Mucosa of rectum (tissue), 2 donors: ENCODE measurements at regions not wholly inside any gene's neighbourhood (a gene's known extent, or its start where the extent isn't known, plus 50 kb on each side); places are given as distances from the start of the nearest gene placed in this dataset.

ENCODE experiments used
- H3K27ac ChIP-seq, 2 donors: one replicate each; pipeline ENCODE4 v1.7.0; 2013; ENCODE audit warnings: inconsistent platforms in 2 of 2, low read depth in 2 of 2, low read length in 2 of 2
- H3K27me3 ChIP-seq, 2 donors: one replicate each; pipeline ENCODE4 v1.7.0; 2013; ENCODE audit warnings: low read length in 2 of 2; ENCODE audit not compliant: control insufficient read depth in 2 of 2, insufficient read depth in 2 of 2
- H3K36me3 ChIP-seq, 2 donors: one replicate each; pipeline ENCODE4 v1.7.0; 2013; ENCODE audit warnings: low read length in 2 of 2; ENCODE audit not compliant: control insufficient read depth in 2 of 2, insufficient read depth in 2 of 2
- H3K4me1 ChIP-seq, 2 donors: one replicate each; pipeline ENCODE4 v1.7.0; 2013; ENCODE audit warnings: low read length in 2 of 2, mild to moderate bottlenecking in 1 of 2; ENCODE audit not compliant: control insufficient read depth in 2 of 2, insufficient read depth in 2 of 2
- H3K4me3 ChIP-seq, 2 donors: one replicate each; pipeline ENCODE4 v1.7.0; 2013; ENCODE audit warnings: low read length in 2 of 2
- H3K9ac ChIP-seq, 2 donors: one replicate each; pipeline ENCODE4 v1.7.0; 2013; ENCODE audit warnings: low read length in 2 of 2, low read depth in 1 of 2, mild to moderate bottlenecking in 1 of 2
- H3K9me3 ChIP-seq, 2 donors: one replicate each; pipeline ENCODE4 v1.7.0; 2013; ENCODE audit warnings: low read length in 2 of 2; ENCODE audit not compliant: control insufficient read depth in 2 of 2
- donor health status: healthy.
- donor health status: Normal muscosa, but diverticular disease.

DNA sequence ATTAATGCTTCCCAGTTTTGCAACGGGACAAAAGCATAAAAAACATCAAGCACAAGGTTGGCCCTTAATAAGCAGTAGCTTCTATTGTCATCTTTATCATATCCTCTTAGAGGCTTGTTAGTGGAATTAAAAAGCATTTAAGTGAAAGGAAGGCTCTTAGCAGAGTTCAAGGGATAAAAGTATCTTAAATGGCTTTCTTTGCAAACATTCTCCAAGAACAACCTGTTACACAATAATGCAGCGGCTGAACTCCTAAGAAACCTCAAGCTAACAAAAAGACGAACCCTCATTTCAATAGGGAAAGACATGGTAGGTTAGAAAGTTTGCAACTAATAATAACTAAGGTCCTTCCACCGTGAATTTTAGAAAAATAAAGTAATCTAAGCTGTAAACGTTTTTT, 82.1 kb downstream of the MPP7 start:
- Histone ChIP-seq H3K9me3 (no peaks in the 10 kb centered on the region), H3K4me1 (peaks cover 0 to 3% of the 10 kb centered on the region in 2 donors), H3K9ac (no peak overlapping the region), H3K36me3 (no peaks in the 10 kb centered on the region), H3K4me3 (no peak overlapping the region), H3K27ac (no peak overlapping the region), H3K27me3 (no peaks in the 10 kb centered on the region)

DNA sequence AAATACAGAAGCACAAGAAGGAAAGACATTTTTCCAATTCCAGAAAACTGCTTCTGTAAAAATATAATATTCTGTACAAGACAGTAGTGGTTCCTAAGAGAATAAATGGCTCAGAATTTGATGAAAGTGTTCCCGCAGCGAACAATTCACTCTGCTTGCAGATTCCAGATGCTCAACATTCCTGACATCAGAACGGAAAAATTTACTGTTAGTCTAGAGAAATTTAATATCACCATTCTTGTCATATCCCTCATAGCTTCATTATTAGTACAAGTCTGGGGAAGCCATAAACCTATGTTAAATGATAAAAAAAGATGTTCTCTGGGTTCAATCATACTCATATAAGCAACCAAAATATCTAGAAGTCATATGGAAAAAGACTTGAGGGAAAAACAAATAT, 83.6 kb downstream of the MPP7 start:
- H3K4me1 ChIP-seq: peaks cover 0 to 3% of the 10 kb centered on the region in 2 donors
- H3K4me3 ChIP-seq: no peak overlapping the region
- H3K36me3 ChIP-seq: no peaks in the 10 kb centered on the region
- no peaks in the 10 kb centered on the region for H3K27me3 ChIP-seq
- no peak overlapping the region for H3K9ac ChIP-seq
- H3K27ac ChIP-seq: no peak overlapping the region
- H3K9me3 ChIP-seq: no peaks in the 10 kb centered on the region

DNA sequence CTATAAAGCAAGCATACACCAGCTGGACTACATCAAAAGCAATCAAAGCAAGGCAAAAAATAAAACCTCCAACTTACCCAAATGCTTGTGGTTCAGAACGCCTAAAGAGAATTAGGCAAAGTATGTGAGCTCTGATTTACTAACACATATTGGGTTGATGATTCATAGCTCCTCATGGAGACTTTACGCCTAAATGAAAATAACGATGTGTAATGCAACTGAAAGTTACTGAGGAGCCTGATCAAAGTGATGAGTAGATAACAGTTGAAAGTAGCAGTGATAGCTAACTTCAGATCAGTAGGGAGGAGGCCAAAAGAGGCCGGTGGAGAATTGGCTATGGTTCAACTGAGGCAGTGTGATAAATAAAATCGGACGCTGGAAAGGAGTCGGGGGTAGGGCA, 85.0 kb downstream of the MPP7 start:
- Histone ChIP-seq H3K36me3 (no peaks in the 10 kb centered on the region), H3K27me3 (no peaks in the 10 kb centered on the region), H3K9me3 (no peaks in the 10 kb centered on the region), H3K27ac (no peak overlapping the region), H3K4me1 (peaks cover 0 to 3% of the 10 kb centered on the region in 2 donors), H3K4me3 (no peak overlapping the region), H3K9ac (no peak overlapping the region)

DNA sequence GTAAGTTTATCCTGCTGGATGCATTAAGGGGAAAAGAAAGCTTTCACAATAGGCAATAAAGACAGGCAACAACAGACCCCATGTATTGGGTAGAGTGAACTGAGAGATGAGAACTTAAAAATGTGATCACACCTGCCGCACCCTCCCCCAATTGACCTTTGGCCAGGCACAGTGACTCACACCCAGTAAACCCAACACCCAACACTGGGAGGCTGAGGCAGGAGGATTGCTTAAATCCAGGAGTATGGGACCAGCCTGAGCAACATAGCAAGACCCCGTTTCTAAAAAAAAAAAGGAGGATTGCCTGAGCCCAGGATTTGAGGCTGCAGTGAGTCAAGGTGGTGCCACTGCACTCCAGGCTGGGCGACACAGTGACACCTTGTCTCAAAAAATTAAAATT, 86.9 kb downstream of the MPP7 start:
- Histone ChIP-seq H3K9ac (no peak overlapping the region), H3K4me3 (no peak overlapping the region), H3K36me3 (no peaks in the 10 kb centered on the region), H3K4me1 (peaks cover 0 to 3% of the 10 kb centered on the region in 2 donors), H3K9me3 (no peaks in the 10 kb centered on the region), H3K27me3 (no peaks in the 10 kb centered on the region), H3K27ac (no peak overlapping the region)

DNA sequence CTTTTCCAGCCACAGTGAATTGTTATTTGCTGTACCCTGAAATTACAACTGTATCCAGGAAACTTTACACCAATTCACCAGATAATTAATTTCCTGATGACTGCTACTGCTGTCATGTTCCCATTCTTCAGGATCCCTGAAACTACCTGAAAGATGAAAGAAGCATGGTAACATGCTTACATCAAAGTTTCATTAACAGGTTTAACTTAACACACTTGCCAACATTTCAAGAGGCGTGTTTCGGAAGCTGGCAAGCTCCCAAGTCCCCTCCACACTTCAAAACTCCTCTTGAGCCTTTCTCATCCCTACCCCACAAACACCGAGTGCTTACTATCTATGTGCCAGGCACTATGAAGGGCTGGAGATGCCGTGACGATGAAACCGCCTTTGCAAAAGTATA, 88.6 kb downstream of the MPP7 start:
- no peaks in the 10 kb centered on the region for H3K9me3 ChIP-seq
- no peak overlapping the region for H3K9ac ChIP-seq
- no peak overlapping the region for H3K27ac ChIP-seq
- no peaks in the 10 kb centered on the region for H3K36me3 ChIP-seq
- H3K27me3 ChIP-seq: no peaks in the 10 kb centered on the region
- no peak overlapping the region for H3K4me3 ChIP-seq
- H3K4me1 ChIP-seq: no peaks in the 10 kb centered on the region

DNA sequence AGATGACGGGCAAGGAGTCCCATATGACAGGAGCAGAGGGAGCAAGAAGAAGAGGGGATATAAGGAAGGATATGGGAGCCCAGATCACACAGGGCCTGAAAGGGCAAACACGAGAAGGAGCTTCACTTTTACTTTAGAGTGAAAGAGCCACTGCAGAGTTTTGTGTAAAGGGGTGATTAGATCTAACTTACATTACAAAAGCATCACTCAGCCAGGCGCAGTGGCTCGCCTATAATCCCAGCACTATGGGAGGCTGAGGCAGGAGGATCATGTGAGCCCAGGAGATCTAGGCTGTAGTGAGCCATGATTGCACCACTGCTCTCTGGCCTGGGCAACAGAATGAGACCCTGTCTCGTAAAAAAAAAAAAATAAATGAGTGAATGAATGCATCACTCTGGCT, 91.1 kb downstream of the MPP7 start:
- H3K4me1 ChIP-seq: no peaks in the 10 kb centered on the region
- no peaks in the 10 kb centered on the region for H3K27me3 ChIP-seq
- no peaks in the 10 kb centered on the region for H3K9me3 ChIP-seq
- no peak overlapping the region for H3K4me3 ChIP-seq
- H3K9ac ChIP-seq: no peak overlapping the region
- H3K36me3 ChIP-seq: no peaks in the 10 kb centered on the region
- H3K27ac ChIP-seq: no peak overlapping the region

DNA sequence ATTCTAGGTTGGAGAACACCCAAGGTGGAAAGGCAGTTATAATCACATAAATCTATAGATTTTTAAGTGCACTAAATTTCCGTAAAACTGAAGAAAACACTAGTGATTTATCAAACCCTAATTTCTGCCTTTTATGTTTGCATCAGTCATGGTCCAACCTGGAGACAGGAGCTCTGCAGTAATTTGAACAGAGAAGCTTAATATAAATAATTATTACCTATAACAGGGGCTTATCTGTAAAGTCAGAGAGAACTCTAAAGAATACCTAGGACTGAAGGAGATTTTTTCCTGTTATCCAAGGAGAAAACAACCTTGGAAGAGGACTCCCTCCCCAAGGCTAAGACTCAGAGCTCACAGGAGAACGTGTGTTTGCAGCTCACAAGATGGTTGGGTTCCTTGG, 95.1 kb downstream of the MPP7 start:
- Histone ChIP-seq H3K4me1 (no peaks in the 10 kb centered on the region), H3K27me3 (no peaks in the 10 kb centered on the region), H3K9ac (no peak overlapping the region), H3K36me3 (no peaks in the 10 kb centered on the region), H3K27ac (no peak overlapping the region), H3K9me3 (no peaks in the 10 kb centered on the region), H3K4me3 (no peak overlapping the region)

DNA sequence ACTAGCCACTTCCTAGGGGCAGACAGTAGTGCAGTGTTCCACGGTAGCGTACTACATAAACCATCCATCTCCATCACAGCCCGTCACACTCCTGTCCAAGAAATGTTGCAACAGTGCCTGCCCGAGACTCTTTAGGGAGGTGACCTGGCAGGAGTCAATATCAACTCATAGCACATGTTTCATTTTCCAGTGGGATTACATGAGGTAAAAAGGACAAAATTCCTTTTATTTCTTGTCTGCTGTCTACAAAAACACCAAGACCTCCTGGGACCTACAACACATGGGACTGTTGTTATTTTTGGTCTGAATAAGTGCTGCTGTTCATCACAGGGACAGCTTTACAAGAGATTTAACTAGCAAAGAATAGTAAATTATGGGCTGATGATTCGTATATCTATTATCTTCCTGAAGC, 99.9 kb downstream of the MPP7 start:
- Histone ChIP-seq H3K27ac (no peak overlapping the region), H3K9ac (no peak overlapping the region), H3K36me3 (no peaks in the 10 kb centered on the region), H3K27me3 (no peaks in the 10 kb centered on the region), H3K9me3 (no peaks in the 10 kb centered on the region), H3K4me1 (no peaks in the 10 kb centered on the region), H3K4me3 (no peak overlapping the region)

DNA sequence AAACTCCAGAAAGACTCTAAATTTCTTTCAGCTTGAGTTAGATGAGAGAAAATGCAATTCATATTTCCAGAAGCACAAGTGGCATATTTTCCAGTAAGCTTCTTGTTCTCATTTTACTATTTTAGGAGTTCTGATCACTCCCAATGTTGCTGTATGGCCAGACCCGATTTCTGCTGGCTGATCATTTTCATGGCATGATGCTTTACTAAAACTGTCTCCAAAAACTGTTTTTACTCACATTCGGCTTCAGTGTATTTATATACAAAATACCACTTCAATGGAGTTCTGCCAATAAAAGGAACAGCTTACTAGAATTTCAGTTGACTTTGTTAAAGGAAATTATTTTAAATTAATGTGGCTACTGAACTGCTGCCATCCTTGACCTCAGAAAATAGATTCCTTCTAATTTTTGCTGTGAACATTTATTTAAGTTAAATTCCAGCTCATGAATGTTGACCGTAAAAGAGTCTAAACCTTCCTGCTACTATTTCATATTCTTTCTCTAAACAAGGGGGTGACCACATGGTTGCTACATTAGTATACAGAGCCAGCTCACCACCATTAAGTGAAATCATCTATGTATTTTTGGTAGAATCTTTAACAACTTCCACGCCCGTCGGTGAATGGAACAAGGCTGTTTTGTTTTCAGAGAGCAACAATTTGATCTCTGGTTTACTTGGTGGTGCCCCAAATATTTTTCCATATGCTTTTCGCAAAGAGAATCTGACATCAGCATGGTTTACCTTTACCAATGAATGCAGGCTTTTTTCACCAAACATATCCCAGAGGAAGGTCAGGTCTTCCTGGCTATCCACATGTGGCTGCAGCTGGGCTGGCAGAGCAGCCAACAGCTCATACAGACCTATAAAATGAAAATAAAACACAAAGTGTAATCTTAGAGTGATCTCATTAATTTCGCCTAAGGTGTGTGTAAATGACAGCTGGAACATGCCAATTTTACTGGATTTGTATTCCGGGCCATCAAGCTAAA, 101.2 kb downstream of the MPP7 start:
- H3K27ac ChIP-seq: no peak overlapping the region
- no peaks in the 10 kb centered on the region for H3K27me3 ChIP-seq
- H3K9me3 ChIP-seq: no peaks in the 10 kb centered on the region
- no peak overlapping the region for H3K9ac ChIP-seq
- H3K36me3 ChIP-seq: no peaks in the 10 kb centered on the region
- H3K4me1 ChIP-seq: no peaks in the 10 kb centered on the region
- no peak overlapping the region for H3K4me3 ChIP-seq

DNA sequence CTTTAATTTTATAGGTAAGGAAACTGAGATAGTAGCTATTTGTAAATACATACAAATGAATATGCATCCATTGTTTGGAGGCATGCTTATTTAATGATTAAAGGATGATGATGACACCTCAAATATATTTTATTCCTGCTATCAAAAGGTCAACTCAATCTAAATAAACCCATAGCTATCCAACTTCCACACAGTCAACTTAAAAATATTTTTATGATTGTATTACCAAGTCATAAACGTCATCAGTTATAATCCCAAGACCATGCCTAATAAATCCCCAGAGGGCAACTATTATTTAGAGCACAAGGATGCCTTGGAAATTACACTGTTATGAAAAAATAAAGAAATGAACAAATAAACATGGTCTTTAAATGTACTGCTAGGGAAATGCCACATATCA, 102.1 kb downstream of the MPP7 start:
- no peak overlapping the region for H3K9ac ChIP-seq
- no peaks in the 10 kb centered on the region for H3K4me1 ChIP-seq

More for the DNA sequence above, 102.1 kb downstream of the MPP7 start:
- no peak overlapping the region for H3K4me3 ChIP-seq
- no peaks in the 10 kb centered on the region for H3K36me3 ChIP-seq
- no peak overlapping the region for H3K27ac ChIP-seq
- no peaks in the 10 kb centered on the region for H3K27me3 ChIP-seq
- H3K9me3 ChIP-seq: no peaks in the 10 kb centered on the region
